Fibroblast of the aortic adventitia (primary cell): ENCODE measurements at regions not wholly inside any gene's neighbourhood (a gene's known extent, or its start where the extent isn't known, plus 50 kb on each side); places are given as distances from the start of the nearest gene placed in this dataset.

ENCODE experiments used
- DNase-seq: peaks from one replicate; pipeline ENCODE4 v3.0.0-alpha.2; 2010; ENCODE audit warnings: low read depth
- H3K4me3 ChIP-seq: 2 replicates; pipeline ENCODE4 v1.5.1; 2011; ENCODE audit warnings: low read depth, mild to moderate bottlenecking, control low read depth, low read length, moderate library complexity
- CTCF ChIP-seq: IDR thresholded peaks from 2 replicates; pipeline ENCODE4 v1.5.1; 2011; ENCODE audit warnings: mild to moderate bottlenecking, low read length, control low read depth, inconsistent platforms; ENCODE audit not compliant: insufficient read depth

DNA sequence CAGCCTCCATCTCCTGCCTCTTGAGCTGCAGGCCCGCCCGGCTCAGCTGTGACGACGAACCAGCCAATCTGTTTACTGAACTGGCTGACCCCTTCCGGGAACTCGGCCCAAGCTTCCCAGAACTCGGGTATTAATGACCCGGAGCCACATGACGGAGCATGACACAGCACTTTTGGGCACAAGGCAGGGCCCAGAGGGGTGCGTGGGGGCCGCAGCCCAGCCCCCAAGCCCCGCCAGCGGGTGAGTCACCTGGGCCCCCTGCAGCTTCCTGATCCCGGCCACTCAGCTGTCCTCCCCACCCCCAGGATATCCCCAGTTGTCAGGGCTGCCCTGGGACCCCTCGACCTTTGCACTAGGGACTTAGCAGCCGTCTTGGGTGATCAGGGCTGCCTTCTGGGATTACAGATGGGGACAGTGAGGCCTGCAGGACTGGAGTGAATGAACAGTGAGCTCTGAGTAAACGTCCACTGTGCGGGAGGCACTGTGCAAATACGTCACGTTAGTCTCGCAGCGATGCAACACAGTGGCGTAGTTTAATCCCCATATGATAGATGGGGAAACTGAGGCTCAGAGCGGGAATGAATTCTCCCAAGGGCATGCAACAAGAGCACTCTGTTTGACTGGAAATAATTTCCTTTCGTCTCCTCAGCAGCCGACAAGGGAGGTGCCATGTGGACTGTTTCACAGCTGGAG is 102.1 kb downstream of the CEBPB start:
- no peak overlapping the region for H3K4me3 ChIP-seq
- peak; percentile 99 for DNase-seq
- TF ChIP-seq CTCF: no peak

DNA sequence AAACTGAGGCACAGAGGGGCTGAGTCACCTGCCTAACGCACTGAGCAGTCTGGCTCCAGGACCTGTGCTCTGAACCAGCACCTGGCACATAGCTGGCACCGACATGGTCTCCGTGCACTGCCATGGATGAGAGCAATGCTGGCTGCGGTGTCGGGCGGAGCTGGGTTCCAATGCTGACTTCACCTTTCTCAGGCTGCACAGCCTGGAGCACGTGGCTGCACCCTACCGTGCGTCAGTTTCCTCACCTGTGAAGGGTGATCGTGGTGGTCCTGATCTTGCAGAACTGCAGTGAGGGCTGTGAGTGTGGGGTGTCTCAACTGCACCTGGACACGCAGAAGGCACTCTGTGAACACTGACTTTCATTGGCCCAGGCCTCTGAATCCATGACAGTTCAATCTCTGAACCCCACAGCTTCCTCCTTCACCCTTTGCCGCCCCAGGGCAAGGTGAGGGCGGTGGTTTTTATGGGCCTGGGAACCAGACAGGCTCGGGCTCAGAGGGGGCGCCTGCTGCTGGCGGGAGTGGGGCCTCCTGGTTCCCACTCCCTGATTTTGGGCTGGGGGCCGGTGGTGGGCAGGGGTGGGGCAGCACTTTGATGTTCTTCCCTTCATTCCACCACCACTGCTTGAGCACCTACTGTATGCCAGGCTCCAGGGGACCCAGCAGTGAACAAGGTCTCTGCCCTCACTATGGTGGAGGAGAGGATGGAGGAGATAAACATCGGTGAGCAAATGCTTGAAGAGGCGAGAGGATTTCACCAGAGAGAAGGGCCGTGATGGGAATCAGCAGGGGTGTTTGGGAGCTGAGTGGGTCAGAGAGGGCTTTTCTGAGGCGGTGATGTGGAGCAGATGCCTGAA is 102.9 kb downstream of the CEBPB start:
- TF ChIP-seq CTCF: no peak
- no peak overlapping the region for H3K4me3 ChIP-seq
- no peak for DNase-seq

GRCh38 chr20:50294164-50295088 is 103.8 kb downstream of the CEBPB start:
- no peak overlapping the region for H3K4me3 ChIP-seq
- no peak for TF ChIP-seq CTCF
- no peak for DNase-seq

GRCh38 chr20:50295345-50295744 is 104.7 kb downstream of the CEBPB start:
- DNase-seq: no peak
- no peak for TF ChIP-seq CTCF

GRCh38 chr20:50295762-50296449 is 105.3 kb downstream of the CEBPB start:
- no peak overlapping the region for H3K4me3 ChIP-seq
- no peak for DNase-seq
- TF ChIP-seq CTCF: no peak

More at GRCh38 chr20:50295345-50295744, 104.7 kb downstream of the CEBPB start:
- H3K4me3 ChIP-seq: no peak overlapping the region
